ENCODE measurements at regions not wholly inside any gene's neighbourhood (a gene's known extent, or its start where the extent isn't known, plus 50 kb on each side); places are given as distances from the start of the nearest gene placed in this dataset.

GRCh38 chr5:173474881-173475287 lies 141.6 kb downstream of the BOD1 start:
- ChIA-PET POLR2A (interaction anchor here (1.3 kb wide), 1 partner anchor 148 kb away, joined by 3 read pairs; no protein-coding TSS in a partner anchor), CTCF (no interaction called here), RAD21 (ENCODE audit: low non-redundant PET in 1 of 2, low total read pairs in 2 of 2, uncharacterized antibody in 2 of 2, unreplicated experiment in 2 of 2) (no interaction called here)
- no peaks in the 10 kb centered on the region for H3K9me2 ChIP-seq (ENCODE audit: insufficient read depth)
- H4K20me1 ChIP-seq (ENCODE audit: insufficient read depth) = no peaks in the 10 kb centered on the region
- H3K4me3 ChIP-seq (replicated peaks in 1 of 2; ENCODE audit: low read depth in 1 of 2, low read length in 2 of 2) = no peak overlapping the region
- no peak overlapping the region for H3K9ac ChIP-seq (ENCODE audit: low read length)
- H3K4me1 ChIP-seq (ENCODE audit: control insufficient read depth in 1 of 2, insufficient read depth in 2 of 2, low read length in 2 of 2) = peaks cover 14 to 34% of the 10 kb centered on the region in 2 experiments
- no peaks in the 10 kb centered on the region for H3K27me3 ChIP-seq (ENCODE audit: insufficient read depth, low read length)
- no TSS peak for BruUV-seq (replicated peaks)
- no peaks in the 10 kb centered on the region for H3K9me3 ChIP-seq (ENCODE audit: control insufficient read depth in 1 of 2, insufficient read depth in 1 of 2, low read depth in 1 of 2, low read length in 2 of 2)
- DNase-seq (ENCODE audit: low read depth, low spot score) (no peak), ATAC-seq (no peak)
- H3K36me3 ChIP-seq (ENCODE audit: control insufficient read depth in 1 of 2, insufficient read depth in 2 of 2, low read length in 2 of 2) = no peaks in the 10 kb centered on the region
- H3K4me2 ChIP-seq (ENCODE audit: low read length) = no peak overlapping the region
- H2AFZ ChIP-seq (ENCODE audit: low read depth, low read length, poor library complexity, severe bottlenecking) = no peak overlapping the region
- no peaks in the 10 kb centered on the region for H3K79me2 ChIP-seq (ENCODE audit: insufficient read depth, low read length)
- TF ChIP-seq FOSL1 (IDR thresholded peaks at IDR 0.05; ENCODE audit: low read depth) (no peak), YY1 (IDR thresholded peaks at IDR 0.05; ENCODE audit: extremely low read depth, insufficient replicate concordance, low read depth, low read length) (no peak), TCF7L2 (IDR thresholded peaks at IDR 0.05; ENCODE audit: borderline replicate concordance, extremely low read depth, insufficient read depth, insufficient read length) (no peak), ATF3 (IDR thresholded peaks at IDR 0.05) (no peak), RAD21 (IDR thresholded peaks at IDR 0.05; ENCODE audit: low read depth) (no peak), CTCF (IDR thresholded peaks at IDR 0.05 in 2 of 3, conservative IDR thresholded peaks at IDR 0.05 in 1 of 3; ENCODE audit: borderline replicate concordance in 1 of 3, insufficient read depth in 1 of 3, low read depth in 2 of 3, low read length in 2 of 3) (no peak; a peak in 1 of 6 replicates), ZBTB33 (IDR thresholded peaks at IDR 0.05; ENCODE audit: extremely low read depth, insufficient replicate concordance, low read length) (no peak), CEBPB (IDR thresholded peaks at IDR 0.05; ENCODE audit: low read depth) (no peak), SRF (IDR thresholded peaks at IDR 0.05; ENCODE audit: low read depth) (no peak)
- intact Hi-C loops (cut with micrococcal nuclease) = no loop called here
- H3K27ac ChIP-seq (ENCODE audit: low read depth, low read length) = no peak overlapping the region

Measured in HCT116 (cell line).